Spleen (tissue), 11 donors: ENCODE measurements at regions not wholly inside any gene's neighbourhood (a gene's known extent, or its start where the extent isn't known, plus 50 kb on each side); places are given as distances from the start of the nearest gene placed in this dataset.

Source experiments
- DNase-seq: peaks from one replicate; pipeline ENCODE4 v3.0.0-alpha.2; 2020
- H3K27ac ChIP-seq, 8 donors: fragments of 200-600 bp; sonication (generic) in 7 of 8; 1 replicate in 4 of 8; 2 replicates in 4 of 8; pipeline versions ENCODE4 v1.5.0 to v1.8.0; 2016 to 2021; ENCODE audit warnings: inconsistent platforms in 4 of 8, mild to moderate bottlenecking in 4 of 8, moderate library complexity in 1 of 8
- H3K27me3 ChIP-seq, 7 donors: fragments of 200-600 bp; sonication (generic) in 6 of 7; replicated peaks in 1 of 7; 1 replicate in 4 of 7; 2 replicates in 3 of 7; pipeline versions ENCODE4 v1.5.0 to v1.8.0; 2016 to 2021; ENCODE audit warnings: inconsistent platforms in 3 of 7, mild to moderate bottlenecking in 1 of 7
- H3K36me3 ChIP-seq, 6 donors: fragments of 200-600 bp; sonication (generic) in 5 of 6; 1 replicate in 4 of 6; 2 replicates in 2 of 6; pipeline versions ENCODE4 v1.5.0 to v1.8.0; 2016 to 2021; ENCODE audit warnings: inconsistent platforms in 2 of 6
- H3K4me1 ChIP-seq, 6 donors: fragments of 200-600 bp; sonication (generic) in 5 of 6; 1 replicate in 3 of 6; 2 replicates in 3 of 6; pipeline versions ENCODE4 v1.5.0 to v1.8.0; 2016 to 2021; ENCODE audit warnings: inconsistent platforms in 3 of 6
- H3K4me3 ChIP-seq, 8 donors: fragments of 200-600 bp; sonication (generic) in 7 of 8; 1 replicate in 4 of 8; 2 replicates in 4 of 8; pipeline versions ENCODE4 v1.5.0 to v1.8.0; 2016 to 2021; ENCODE audit warnings: inconsistent platforms in 4 of 8, mild to moderate bottlenecking in 4 of 8, moderate library complexity in 2 of 8
- H3K9me3 ChIP-seq, 8 donors: fragments of 200-600 bp; sonication (generic) in 7 of 8; 1 replicate in 4 of 8; 2 replicates in 4 of 8; pipeline versions ENCODE4 v1.5.0 to v1.8.0; 2016 to 2021; ENCODE audit warnings: inconsistent platforms in 4 of 8
- POLR2A ChIP-seq, 3 donors: fragments of 450-650 bp; IDR thresholded peaks; one replicate each; pipeline ENCODE4 v1.5.1; 2017; ENCODE audit warnings: antibody characterized with exemption in 3 of 3, mild to moderate bottlenecking in 1 of 3
- POLR2AphosphoS5 ChIP-seq, 3 donors: sonication (generic); formaldehyde crosslinking; IDR thresholded peaks; one replicate each; pipeline ENCODE4 v1.5.1; 2017; ENCODE audit warnings: antibody characterized with exemption in 3 of 3
- WGBS, 5 donors: extraction: QIAGEN DNeasy Blood & Tissue Kit in 3 of 5; methylation state at CpG; one replicate each; pipeline versions ENCODE4 v1.1.5 to v1.1.7; 2013 to 2018; 5-methylcytosine and 5-hydroxymethylcytosine counted together
- intact Hi-C: fragments of 100-400 bp; cut with DNase I; formaldehyde crosslinking; loops from one replicate; pipeline ENCODE4 v1.15.0; 2023; ENCODE audit warnings: low total_unique reads
- TF ChIP-seq, protein P1 (sequence below), 11 experiments: fragments of 200-600 bp in 7 of 11; fragments of 450-650 bp in 4 of 11; sonication (generic) in 4 of 11; IDR thresholded peaks in 8 of 11; conservative IDR thresholded peaks in 3 of 11; 1 replicate in 7 of 11; 2 replicates in 4 of 11; pipeline versions ENCODE4 v1.4.0 to v1.8.0; 2016 to 2021; ENCODE audit warnings: antibody characterized with exemption in 11 of 11, inconsistent platforms in 4 of 11, mild to moderate bottlenecking in 1 of 11
- donor health status: healthy with polysubstance abuse.
- donor health status: DM: no; HTN: no; CAD: no; lungs with moderate emphysema.
- donor health status: DM: no; HTN: no; CAD: no.
- donor health status: Bipolar disorder and iron deficiency.
- donor health status: healthy.
- donor health status: DM: no; HTN: no; CAD: no.
- donor health status: DM: yes; HTN: yes; CAD: no.

GRCh38 chr3:150261958-150262357 lies 146.1 kb upstream of the TSC22D2 start:
- H3K9me3 ChIP-seq: no peaks in the 10 kb centered on the region
- no peaks in the 10 kb centered on the region for H3K27me3 ChIP-seq
- TF ChIP-seq, protein P1, sequence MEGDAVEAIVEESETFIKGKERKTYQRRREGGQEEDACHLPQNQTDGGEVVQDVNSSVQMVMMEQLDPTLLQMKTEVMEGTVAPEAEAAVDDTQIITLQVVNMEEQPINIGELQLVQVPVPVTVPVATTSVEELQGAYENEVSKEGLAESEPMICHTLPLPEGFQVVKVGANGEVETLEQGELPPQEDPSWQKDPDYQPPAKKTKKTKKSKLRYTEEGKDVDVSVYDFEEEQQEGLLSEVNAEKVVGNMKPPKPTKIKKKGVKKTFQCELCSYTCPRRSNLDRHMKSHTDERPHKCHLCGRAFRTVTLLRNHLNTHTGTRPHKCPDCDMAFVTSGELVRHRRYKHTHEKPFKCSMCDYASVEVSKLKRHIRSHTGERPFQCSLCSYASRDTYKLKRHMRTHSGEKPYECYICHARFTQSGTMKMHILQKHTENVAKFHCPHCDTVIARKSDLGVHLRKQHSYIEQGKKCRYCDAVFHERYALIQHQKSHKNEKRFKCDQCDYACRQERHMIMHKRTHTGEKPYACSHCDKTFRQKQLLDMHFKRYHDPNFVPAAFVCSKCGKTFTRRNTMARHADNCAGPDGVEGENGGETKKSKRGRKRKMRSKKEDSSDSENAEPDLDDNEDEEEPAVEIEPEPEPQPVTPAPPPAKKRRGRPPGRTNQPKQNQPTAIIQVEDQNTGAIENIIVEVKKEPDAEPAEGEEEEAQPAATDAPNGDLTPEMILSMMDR (IDR thresholded peaks at IDR 0.05 in 8 of 11, conservative IDR thresholded peaks at IDR 0.05 in 3 of 11): no peak
- no peak for TF ChIP-seq POLR2AphosphoS5 (IDR thresholded peaks at IDR 0.05)
- TF ChIP-seq POLR2A (IDR thresholded peaks at IDR 0.05): no peak
- H3K36me3 ChIP-seq: no peaks in the 10 kb centered on the region
- no peak overlapping the region for H3K27ac ChIP-seq
- DNase-seq: no peak
- peaks cover 0 to under 1% (median 0%) of the 10 kb centered on the region in 6 donors for H3K4me1 ChIP-seq
- H3K4me3 ChIP-seq: no peak overlapping the region
- intact Hi-C loops: no loop called here
- WGBS, 5 donors: 79 to 95% (median 81%) methylated on average over 2 of the region's 2 CpGs

- Histone ChIP-seq H3K36me3 (no peaks in the 10 kb centered on the region), H3K4me1 (peaks cover 0 to 6% (median 0%) of the 10 kb centered on the region in 6 donors), H3K9me3 (no peaks in the 10 kb centered on the region), H3K4me3 (no peak overlapping the region), H3K27ac (no peak overlapping the region), H3K27me3 (no peaks in the 10 kb centered on the region)
- WGBS, 5 donors: 77 to 92% (median 88%) methylated on average over 2 of the region's 2 CpGs
- TF ChIP-seq, protein P1 (IDR thresholded peaks at IDR 0.05 in 8 of 11, conservative IDR thresholded peaks at IDR 0.05 in 3 of 11): no peak
- TF ChIP-seq POLR2AphosphoS5 (IDR thresholded peaks at IDR 0.05) (no peak), POLR2A (IDR thresholded peaks at IDR 0.05) (no peak)
- intact Hi-C loops: no loop called here
- no peak for DNase-seq
Observed at GRCh38 chr3:150261418-150261817, 146.7 kb upstream of the TSC22D2 start.

GRCh38 chr3:150260398-150260710 lies 147.7 kb upstream of the TSC22D2 start:
- H3K27me3 ChIP-seq: no peaks in the 10 kb centered on the region
- H3K4me1 ChIP-seq: peaks cover 0 to 16% (median 0%) of the 10 kb centered on the region in 6 donors
- TF ChIP-seq POLR2AphosphoS5 (IDR thresholded peaks at IDR 0.05) (no peak), POLR2A (IDR thresholded peaks at IDR 0.05) (no peak)
- TF ChIP-seq, protein P1 (IDR thresholded peaks at IDR 0.05 in 8 of 11, conservative IDR thresholded peaks at IDR 0.05 in 3 of 11): no peak
- H3K27ac ChIP-seq: peak overlapping the region in 1 of 8 donors; percentile 26
- WGBS, 5 donors: 66 to 87% (median 85%) methylated on average over 3 of the region's 3 CpGs
- no peak for DNase-seq
- no peak overlapping the region for H3K4me3 ChIP-seq
- no peaks in the 10 kb centered on the region for H3K36me3 ChIP-seq
- intact Hi-C loops: no loop called here
- H3K9me3 ChIP-seq: no peaks in the 10 kb centered on the region

DNA sequence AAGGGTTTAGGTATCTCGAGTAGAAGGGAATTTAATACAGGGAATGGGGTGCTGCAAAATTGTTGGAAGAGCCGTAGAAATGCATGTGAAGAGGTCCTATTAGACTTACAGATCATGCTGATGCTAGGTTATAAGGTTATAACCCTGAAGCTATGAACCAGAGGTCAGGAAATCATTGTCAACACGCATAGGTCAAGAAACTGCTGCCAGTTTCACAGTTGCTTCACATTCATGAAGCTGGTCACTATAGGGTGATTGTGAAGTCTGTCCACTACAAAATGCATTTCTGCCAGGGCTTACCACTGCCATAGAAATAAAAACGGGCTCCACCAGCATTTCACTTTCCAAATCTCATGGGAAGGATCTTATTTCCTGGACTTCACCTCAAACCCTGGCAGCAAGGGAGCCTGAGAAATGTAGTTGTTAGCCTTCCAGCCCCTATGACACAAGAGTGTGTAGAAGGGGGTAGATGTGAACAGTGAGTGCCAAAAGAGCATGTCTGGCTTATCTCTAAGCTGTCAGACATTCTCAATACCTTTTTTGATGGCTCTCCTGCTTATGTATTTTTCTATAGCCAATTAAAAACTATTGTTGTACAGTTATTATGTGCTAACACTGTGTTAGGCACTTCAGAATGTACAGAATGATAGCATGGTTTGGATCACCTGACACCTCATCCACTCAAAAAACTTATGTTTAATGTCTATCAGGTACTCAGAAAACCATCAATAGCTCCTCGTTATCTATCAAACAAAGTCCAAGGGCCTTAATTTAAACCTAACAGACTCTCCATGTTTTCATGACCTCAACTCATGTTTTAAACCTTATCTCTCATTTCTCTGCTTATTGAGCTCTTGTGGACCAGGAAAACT lies 148.3 kb upstream of the TSC22D2 start:
- Histone ChIP-seq H3K4me1 (peaks cover 0 to 22% (median 0%) of the 10 kb centered on the region in 6 donors), H3K27me3 (no peaks in the 10 kb centered on the region), H3K36me3 (no peaks in the 10 kb centered on the region), H3K27ac (peak overlapping the region in 1 of 8 donors; percentile 26), H3K4me3 (no peak overlapping the region), H3K9me3 (no peaks in the 10 kb centered on the region)
- 72 to 89% (median 80%) methylated on average over 5 of the region's 5 CpGs for WGBS, 5 donors
- intact Hi-C loops: no loop called here
- TF ChIP-seq POLR2A (IDR thresholded peaks at IDR 0.05) (no peak), POLR2AphosphoS5 (IDR thresholded peaks at IDR 0.05) (no peak)
- no peak for DNase-seq
